IMR-90 (cell line): ENCODE measurements at regions not wholly inside any gene's neighbourhood (a gene's known extent, or its start where the extent isn't known, plus 50 kb on each side); places are given as distances from the start of the nearest gene placed in this dataset.

Experiments
- ATAC-seq: fragments of 200-7000 bp; cut with Tn5 transposase; 2 replicates; pipeline ENCODE4 v1.9.1; 2020; ENCODE audit warnings: low read depth, mild to moderate bottlenecking, moderate library complexity
- BruUV-seq: library from RNA; stranded (reverse); fragments of 400-500 nt; replicated peaks from 2 replicates; lab custom pipeline; 2021; lab: Mats Ljungman, UMichigan
- CTCF ChIA-PET: fragments of 300-600 bp; formaldehyde crosslinking; extraction: SDS; loops from one replicate; lab custom pipeline; 2021; ENCODE audit warnings: antibody characterized with exemption; lab: Yijun Ruan, JAX
- POLR2A ChIA-PET: fragments of 300-600 bp; sonication (Branson Sonifier 250); formaldehyde crosslinking; loops from one replicate; lab custom pipeline; 2022; ENCODE audit warnings: antibody characterized with exemption; ENCODE audit not compliant: unreplicated experiment; lab: Charles Lee
- DNase-seq: peaks from one replicate; pipeline ENCODE4 v3.0.0; 2013
- H2AFZ ChIP-seq: replicated peaks from 2 replicates; pipeline ENCODE3; 2013; ENCODE audit warnings: low read length, mild to moderate bottlenecking; ENCODE audit not compliant: poor library complexity
- H2AK5ac ChIP-seq: 2 replicates; pipeline ENCODE4 v1.6.1; 2013; ENCODE audit warnings: low read depth, low read length, inconsistent platforms
- H2AK9ac ChIP-seq: replicated peaks from 2 replicates; pipeline ENCODE3; 2013; ENCODE audit warnings: mild to moderate bottlenecking, low read depth, low read length, moderate library complexity; ENCODE audit not compliant: poor library complexity
- H2BK120ac ChIP-seq: 2 replicates; pipeline ENCODE4 v1.6.1; 2013; ENCODE audit warnings: low read depth, low read length, inconsistent platforms
- H2BK15ac ChIP-seq: 3 replicates; pipeline ENCODE4 v1.6.1; 2013; ENCODE audit warnings: low read depth, low read length, inconsistent platforms
- H2BK20ac ChIP-seq: 2 replicates; pipeline ENCODE4 v1.6.1; 2013; ENCODE audit warnings: low read depth, mild to moderate bottlenecking, inconsistent platforms, low read length, moderate library complexity
- H2BK5ac ChIP-seq: 2 replicates; pipeline ENCODE4 v1.6.1; 2013; ENCODE audit warnings: mild to moderate bottlenecking, low read depth, low read length, inconsistent platforms; ENCODE audit not compliant: poor library complexity, severe bottlenecking
- H3K14ac ChIP-seq: replicated peaks from 2 replicates; pipeline ENCODE4 v1.6.1; 2013; ENCODE audit warnings: low read depth, low read length, inconsistent platforms
- H3K18ac ChIP-seq: 2 replicates; pipeline ENCODE4 v1.6.1; 2013; ENCODE audit warnings: low read depth, low read length, control low read depth
- H3K23ac ChIP-seq: 2 replicates; pipeline ENCODE4 v1.6.1; 2013; ENCODE audit warnings: low read depth, low read length, inconsistent platforms
- H3K27ac ChIP-seq: 2 replicates; pipeline ENCODE4 v1.5.1; 2013; ENCODE audit warnings: mild to moderate bottlenecking, control low read depth, low read length; ENCODE audit not compliant: insufficient read depth
- H3K27me3 ChIP-seq: 2 replicates; pipeline ENCODE4 v1.6.1; 2013; ENCODE audit warnings: low read length; ENCODE audit not compliant: control insufficient read depth, insufficient read depth
- H3K36me3 ChIP-seq: 2 replicates; pipeline ENCODE4 v1.6.1; 2013; ENCODE audit warnings: low read length, mixed read lengths; ENCODE audit not compliant: control insufficient read depth, insufficient read depth
- H3K4ac ChIP-seq: 2 replicates; pipeline ENCODE4 v1.6.1; 2013; ENCODE audit warnings: low read depth, low read length, inconsistent platforms
- H3K4me1 ChIP-seq: 2 replicates; pipeline ENCODE4 v1.6.1; 2013; ENCODE audit warnings: low read length, mixed read lengths; ENCODE audit not compliant: control insufficient read depth, insufficient read depth
- H3K4me2 ChIP-seq: 2 replicates; pipeline ENCODE4 v1.6.1; 2013; ENCODE audit warnings: low read depth, mild to moderate bottlenecking, control low read depth, low read length, moderate library complexity
- H3K4me3 ChIP-seq: 2 replicates; pipeline ENCODE4 v1.5.1; 2013; ENCODE audit warnings: low read depth, mild to moderate bottlenecking, control low read depth, low read length, moderate library complexity; ENCODE audit not compliant: insufficient read depth
- H3K56ac ChIP-seq: 2 replicates; pipeline ENCODE4 v1.6.1; 2013; ENCODE audit warnings: low read length, inconsistent platforms; ENCODE audit not compliant: insufficient read depth; ENCODE audit errors: extremely low read depth
- H3K79me1 ChIP-seq, 2 experiments: 2 replicates each; pipeline ENCODE4 v1.6.1; 2013; ENCODE audit warnings: low read length in 2 of 2, inconsistent platforms in 1 of 2, low read depth in 1 of 2
- H3K9ac ChIP-seq: 2 replicates; pipeline ENCODE4 v1.6.1; 2013; ENCODE audit warnings: low read depth, low read length, control low read depth
- H3K9me1 ChIP-seq: 2 replicates; pipeline ENCODE4 v1.6.1; 2013; ENCODE audit warnings: low read length, inconsistent platforms; ENCODE audit not compliant: insufficient read depth
- H3K9me3 ChIP-seq: 2 replicates; pipeline ENCODE4 v1.6.1; 2013; ENCODE audit warnings: low read length; ENCODE audit not compliant: control insufficient read depth, insufficient read depth
- H4K20me1 ChIP-seq: 2 replicates; pipeline ENCODE4 v1.6.1; 2013; ENCODE audit warnings: low read length, inconsistent platforms; ENCODE audit not compliant: insufficient read depth
- H4K5ac ChIP-seq: 2 replicates; pipeline ENCODE4 v1.6.1; 2013; ENCODE audit warnings: mild to moderate bottlenecking, low read depth, low read length, control low read depth
- H4K8ac ChIP-seq, 2 experiments: 2 replicates each; pipeline ENCODE4 v1.6.1; 2013; ENCODE audit warnings: low read depth in 2 of 2, low read length in 2 of 2, control low read depth in 1 of 2, inconsistent platforms in 1 of 2
- H4K91ac ChIP-seq: 2 replicates; pipeline ENCODE4 v1.6.1; 2013; ENCODE audit warnings: low read depth, low read length, inconsistent platforms; ENCODE audit not compliant: insufficient read depth
- BHLHE40 ChIP-seq: fragments of 150-350 bp; IDR thresholded peaks from 2 replicates; pipeline ENCODE4 v1.6.1; 2016; ENCODE audit warnings: mild to moderate bottlenecking, low read depth, low read length
- CEBPB ChIP-seq: IDR thresholded peaks from 2 replicates; pipeline ENCODE4 v1.6.1; 2012; ENCODE audit warnings: low read depth, low read length, improper control_type of control experiment
- CHD1 ChIP-seq: IDR thresholded peaks from 2 replicates; pipeline ENCODE4 v1.6.1; 2012; ENCODE audit warnings: low read depth, low read length, improper control_type of control experiment
- CTCF ChIP-seq: conservative IDR thresholded peaks from 2 replicates; pipeline ENCODE4 v1.5.1; 2012; ENCODE audit warnings: mild to moderate bottlenecking, low read depth, low read length, improper control_type of control experiment
- ELK1 ChIP-seq: fragments of 150-350 bp; IDR thresholded peaks from 2 replicates; pipeline ENCODE4 v1.6.1; 2016; ENCODE audit warnings: low read depth, mild to moderate bottlenecking, low read length, moderate library complexity, borderline replicate concordance
- FOS ChIP-seq: fragments of 150-350 bp; IDR thresholded peaks from 2 replicates; pipeline ENCODE4 v1.6.1; 2016; ENCODE audit warnings: low read depth, low read length
- MAFK ChIP-seq: IDR thresholded peaks from 2 replicates; pipeline ENCODE4 v1.6.1; 2012; ENCODE audit warnings: low read depth, low read length, improper control_type of control experiment
- MAZ ChIP-seq: IDR thresholded peaks from 2 replicates; pipeline ENCODE4 v1.6.1; 2012; ENCODE audit warnings: low read depth, mild to moderate bottlenecking, low read length, improper control_type of control experiment, moderate library complexity, borderline replicate concordance
- MXI1 ChIP-seq: IDR thresholded peaks from 2 replicates; pipeline ENCODE4 v1.6.1; 2012; ENCODE audit warnings: low read depth, mild to moderate bottlenecking, low read length, moderate library complexity, borderline replicate concordance
- NFE2L2 ChIP-seq: fragments of 150-350 bp; IDR thresholded peaks from 2 replicates; pipeline ENCODE4 v1.6.1; 2016; ENCODE audit warnings: low read depth, mild to moderate bottlenecking, low read length
- POLR2A ChIP-seq: IDR thresholded peaks from 2 replicates; pipeline ENCODE4 v1.6.1; 2012; ENCODE audit warnings: mild to moderate bottlenecking, low read depth, low read length
- RAD21 ChIP-seq: IDR thresholded peaks from 2 replicates; pipeline ENCODE4 v1.6.1; 2012; ENCODE audit warnings: low read length, improper control_type of control experiment
- RCOR1 ChIP-seq: IDR thresholded peaks from 2 replicates; pipeline ENCODE4 v1.6.1; 2012; ENCODE audit warnings: mild to moderate bottlenecking, low read length, improper control_type of control experiment; ENCODE audit not compliant: insufficient replicate concordance
- RFX5 ChIP-seq: IDR thresholded peaks from 2 replicates; pipeline ENCODE4 v1.8.0; 2012; ENCODE audit warnings: low read depth, mild to moderate bottlenecking, low read length, moderate library complexity
- SMC3 ChIP-seq: fragments of 150-350 bp; IDR thresholded peaks from 2 replicates; pipeline ENCODE4 v1.6.1; 2016; ENCODE audit warnings: low read depth, mild to moderate bottlenecking, antibody characterized with exemption, low read length, moderate library complexity
- USF2 ChIP-seq: fragments of 150-350 bp; IDR thresholded peaks from 2 replicates; pipeline ENCODE4 v1.6.1; 2017; ENCODE audit warnings: mild to moderate bottlenecking, antibody characterized with exemption, low read length, low read depth
- WGBS, 2 experiments: methylation state at CpG; one replicate each; pipeline versions ENCODE4 v1.1.5 to v1.1.7; 2013; ENCODE audit warnings: missing lambda C conversion rate in 2 of 2; ENCODE audit not compliant: insufficient read length in 1 of 2; ENCODE audit errors: extremely low coverage in 2 of 2; 5-methylcytosine and 5-hydroxymethylcytosine counted together
- dilution Hi-C: fragments of 300-500 bp; cut with HindIII; formaldehyde crosslinking; loops from one replicate; pipeline ENCODE4 v1.14.3; 2018; ENCODE audit warnings: low sequenced_read_pairs; ENCODE audit not compliant: unreplicated experiment
- in situ Hi-C: fragments of 300-500 bp; cut with MboI; formaldehyde crosslinking; loops from 3 replicates; pipeline ENCODE4 v1.14.3; 2019; ENCODE audit warnings: low sequenced_read_pairs, inconsistent platforms, mixed read lengths
- intact Hi-C: fragments of 100-400 bp; cut with micrococcal nuclease; formaldehyde crosslinking; loops from 2 replicates; pipeline ENCODE4 v1.10.0; 2022

- Histone ChIP-seq H3K4me3 (no peak overlapping the region), H3K9me3 (no peaks in the 10 kb centered on the region), H3K27ac (no peak overlapping the region), H3K4me2 (no peak overlapping the region), H3K56ac (no peak overlapping the region), H2AFZ (no peak overlapping the region), H2AK9ac (no peak overlapping the region), H3K79me1 (no peaks in the 10 kb centered on the region), H3K4me1 (peaks cover 3% of the 10 kb centered on the region; the same call in 1 of the 2 replicates), H3K36me3 (no peaks in the 10 kb centered on the region), H2BK20ac (no peak overlapping the region), H3K18ac (no peak overlapping the region), H4K8ac (no peak overlapping the region), H3K14ac (no peak overlapping the region), H3K4ac (no peak overlapping the region), H3K9ac (no peak overlapping the region), H2BK15ac (no peak overlapping the region), H4K20me1 (no peaks in the 10 kb centered on the region), H2BK120ac (no peak overlapping the region), H3K23ac (no peak overlapping the region), H3K27me3 (0 out of 2 replicates have a peak, but pooled peaks cover 2% of the 10 kb centered on the region), H4K91ac (no peak overlapping the region), H4K5ac (no peak overlapping the region), H3K9me1 (peaks cover 3% of the 10 kb centered on the region; the same call in 1 of the 2 replicates), H2AK5ac (no peak overlapping the region), H2BK5ac (no peak overlapping the region)
- ChIA-PET POLR2A (no interaction called here), CTCF (no interaction called here)
- TF ChIP-seq CEBPB (no peak), RFX5 (no peak), FOS (no peak), MXI1 (no peak), BHLHE40 (no peak), CHD1 (no peak), USF2 (no peak), SMC3 (no peak), RAD21 (no peak), POLR2A (no peak), MAFK (no peak), MAZ (no peak), ELK1 (no peak), RCOR1 (no peak), NFE2L2 (no peak), CTCF (no peak)
- in situ Hi-C loops, result no loop called here
- intact Hi-C loops, result loop anchor here (5.0 kb wide), 1 partner anchor 1524 kb away; no protein-coding TSS in a partner anchor
- no TSS peak for BruUV-seq
- whole genome bisulfite sequencing, 2 experiments, result no CpG with 5 or more reads among the region's 3 CpGs
- ATAC-seq (peak; percentile 35; the same call in 1 of the 2 replicates), DNase-seq (peak; percentile 84)
- dilution Hi-C loops, result no loop called here
These were observed 116.2 kb upstream of the ARID2 start for GRCh38 chr12:45613296-45613695.
